ENCODE measurements at regions not wholly inside any gene's neighbourhood (a gene's known extent, or its start where the extent isn't known, plus 50 kb on each side); places are given as distances from the start of the nearest gene placed in this dataset.

DNA sequence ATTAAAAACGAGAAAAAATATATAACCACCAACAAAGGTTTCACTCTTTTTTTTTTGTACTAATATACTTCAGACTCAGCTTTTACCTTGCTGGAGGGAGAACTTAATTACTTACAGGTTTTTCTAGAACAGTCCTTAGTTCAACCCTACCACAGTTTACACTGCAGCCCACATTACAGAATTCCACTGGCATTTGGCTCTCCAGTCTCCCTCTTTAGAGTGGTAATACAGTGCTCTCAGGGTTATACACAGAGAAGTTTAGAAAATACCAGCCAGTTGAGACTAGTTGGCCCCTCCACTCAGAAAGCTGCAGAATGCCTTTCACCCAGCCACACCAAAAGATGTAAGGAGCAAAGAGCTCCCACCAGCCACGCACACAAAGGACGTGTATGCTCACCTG is 122.3 kb upstream of the DIO3 start:
- no peaks in the 10 kb centered on the region for H3K36me3 ChIP-seq (replicated peaks in 1 of 2; ENCODE audit: control insufficient read depth in 1 of 2, insufficient read depth in 2 of 2, low read length in 2 of 2)
- WGBS (ENCODE audit: low lambda C conversion rate), result 43% methylated on average over 3 of the region's 3 CpGs
- H3K4me3 ChIP-seq (replicated peaks in 1 of 3; ENCODE audit: insufficient read depth in 1 of 3, low read depth in 2 of 3, low read length in 3 of 3), result no peak overlapping the region
- H3K79me2 ChIP-seq (ENCODE audit: insufficient read depth, low read length), result no peaks in the 10 kb centered on the region
- peaks cover 3 to 13% of the 10 kb centered on the region in 2 experiments; a peak in 3 of 5 replicates for H3K27me3 ChIP-seq (ENCODE audit: control insufficient read depth in 1 of 2, insufficient read depth in 2 of 2, low read length in 2 of 2)
- ChIA-PET CTCF (ENCODE audit: low intra/inter-chr PET ratio, low total read pairs) (no interaction called here), POLR2A (no interaction called here)
- FAIRE-seq, result no peak
- no TSS peak for BruUV-seq (replicated peaks)
- H4K20me1 ChIP-seq (ENCODE audit: insufficient read depth, low read length), result no peaks in the 10 kb centered on the region
- no peak overlapping the region for H3K27ac ChIP-seq (ENCODE audit: extremely low read length, insufficient read depth, low read length)
- intact Hi-C loops (cut with micrococcal nuclease; ENCODE audit: unreplicated experiment) (no loop called here), in situ Hi-C loops (cut with HindIII; ENCODE audit: extremely low pct_ligation_motif_present, low pct_unique_long_range_greater_than_20kb) (no loop called here)
- H2AFZ ChIP-seq (ENCODE audit: low read length), result no peak overlapping the region
- H3K9ac ChIP-seq (ENCODE audit: insufficient read depth, low read depth, low read length), result no peak overlapping the region
- no peaks in the 10 kb centered on the region for H3K4me1 ChIP-seq (ENCODE audit: insufficient read depth, low read length)
- no peak for ATAC-seq
- H3K4me2 ChIP-seq (ENCODE audit: low read depth, low read length), result no peak overlapping the region
- no peaks in the 10 kb centered on the region for H3K9me3 ChIP-seq (ENCODE audit: low read length)
- DNase-seq (ENCODE audit: low spot score), result no peak
- TF ChIP-seq, protein P1, sequence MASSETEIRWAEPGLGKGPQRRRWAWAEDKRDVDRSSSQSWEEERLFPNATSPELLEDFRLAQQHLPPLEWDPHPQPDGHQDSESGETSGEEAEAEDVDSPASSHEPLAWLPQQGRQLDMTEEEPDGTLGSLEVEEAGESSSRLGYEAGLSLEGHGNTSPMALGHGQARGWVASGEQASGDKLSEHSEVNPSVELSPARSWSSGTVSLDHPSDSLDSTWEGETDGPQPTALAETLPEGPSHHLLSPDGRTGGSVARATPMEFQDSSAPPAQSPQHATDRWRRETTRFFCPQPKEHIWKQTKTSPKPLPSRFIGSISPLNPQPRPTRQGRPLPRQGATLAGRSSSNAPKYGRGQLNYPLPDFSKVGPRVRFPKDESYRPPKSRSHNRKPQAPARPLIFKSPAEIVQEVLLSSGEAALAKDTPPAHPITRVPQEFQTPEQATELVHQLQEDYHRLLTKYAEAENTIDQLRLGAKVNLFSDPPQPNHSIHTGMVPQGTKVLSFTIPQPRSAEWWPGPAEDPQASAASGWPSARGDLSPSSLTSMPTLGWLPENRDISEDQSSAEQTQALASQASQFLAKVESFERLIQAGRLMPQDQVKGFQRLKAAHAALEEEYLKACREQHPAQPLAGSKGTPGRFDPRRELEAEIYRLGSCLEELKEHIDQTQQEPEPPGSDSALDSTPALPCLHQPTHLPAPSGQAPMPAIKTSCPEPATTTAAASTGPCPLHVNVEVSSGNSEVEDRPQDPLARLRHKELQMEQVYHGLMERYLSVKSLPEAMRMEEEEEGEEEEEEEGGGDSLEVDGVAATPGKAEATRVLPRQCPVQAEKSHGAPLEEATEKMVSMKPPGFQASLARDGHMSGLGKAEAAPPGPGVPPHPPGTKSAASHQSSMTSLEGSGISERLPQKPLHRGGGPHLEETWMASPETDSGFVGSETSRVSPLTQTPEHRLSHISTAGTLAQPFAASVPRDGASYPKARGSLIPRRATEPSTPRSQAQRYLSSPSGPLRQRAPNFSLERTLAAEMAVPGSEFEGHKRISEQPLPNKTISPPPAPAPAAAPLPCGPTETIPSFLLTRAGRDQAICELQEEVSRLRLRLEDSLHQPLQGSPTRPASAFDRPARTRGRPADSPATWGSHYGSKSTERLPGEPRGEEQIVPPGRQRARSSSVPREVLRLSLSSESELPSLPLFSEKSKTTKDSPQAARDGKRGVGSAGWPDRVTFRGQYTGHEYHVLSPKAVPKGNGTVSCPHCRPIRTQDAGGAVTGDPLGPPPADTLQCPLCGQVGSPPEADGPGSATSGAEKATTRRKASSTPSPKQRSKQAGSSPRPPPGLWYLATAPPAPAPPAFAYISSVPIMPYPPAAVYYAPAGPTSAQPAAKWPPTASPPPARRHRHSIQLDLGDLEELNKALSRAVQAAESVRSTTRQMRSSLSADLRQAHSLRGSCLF (CRISPR knock-in tag; IDR thresholded peaks at IDR 0.05; ENCODE audit: borderline replicate concordance), result no peak
- TF ChIP-seq, protein P2, sequence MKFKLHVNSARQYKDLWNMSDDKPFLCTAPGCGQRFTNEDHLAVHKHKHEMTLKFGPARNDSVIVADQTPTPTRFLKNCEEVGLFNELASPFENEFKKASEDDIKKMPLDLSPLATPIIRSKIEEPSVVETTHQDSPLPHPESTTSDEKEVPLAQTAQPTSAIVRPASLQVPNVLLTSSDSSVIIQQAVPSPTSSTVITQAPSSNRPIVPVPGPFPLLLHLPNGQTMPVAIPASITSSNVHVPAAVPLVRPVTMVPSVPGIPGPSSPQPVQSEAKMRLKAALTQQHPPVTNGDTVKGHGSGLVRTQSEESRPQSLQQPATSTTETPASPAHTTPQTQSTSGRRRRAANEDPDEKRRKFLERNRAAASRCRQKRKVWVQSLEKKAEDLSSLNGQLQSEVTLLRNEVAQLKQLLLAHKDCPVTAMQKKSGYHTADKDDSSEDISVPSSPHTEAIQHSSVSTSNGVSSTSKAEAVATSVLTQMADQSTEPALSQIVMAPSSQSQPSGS (CRISPR knock-in tag; IDR thresholded peaks at IDR 0.05), result no peak
- TF ChIP-seq HOXA9 (CRISPR knock-in tag; IDR thresholded peaks at IDR 0.05; ENCODE audit: borderline replicate concordance) (no peak), DNMT3B (CRISPR knock-in tag; conservative IDR thresholded peaks at IDR 0.05) (no peak), ETV5 (CRISPR knock-in tag; IDR thresholded peaks at IDR 0.05; ENCODE audit: borderline replicate concordance) (no peak), JDP2 (CRISPR knock-in tag; IDR thresholded peaks at IDR 0.05; ENCODE audit: borderline replicate concordance) (no peak), YEATS2 (CRISPR knock-in tag; IDR thresholded peaks at IDR 0.05; ENCODE audit: borderline replicate concordance) (no peak)
